ENCODE measurements at regions not wholly inside any gene's neighbourhood (a gene's known extent, or its start where the extent isn't known, plus 50 kb on each side); places are given as distances from the start of the nearest gene placed in this dataset.

DNA sequence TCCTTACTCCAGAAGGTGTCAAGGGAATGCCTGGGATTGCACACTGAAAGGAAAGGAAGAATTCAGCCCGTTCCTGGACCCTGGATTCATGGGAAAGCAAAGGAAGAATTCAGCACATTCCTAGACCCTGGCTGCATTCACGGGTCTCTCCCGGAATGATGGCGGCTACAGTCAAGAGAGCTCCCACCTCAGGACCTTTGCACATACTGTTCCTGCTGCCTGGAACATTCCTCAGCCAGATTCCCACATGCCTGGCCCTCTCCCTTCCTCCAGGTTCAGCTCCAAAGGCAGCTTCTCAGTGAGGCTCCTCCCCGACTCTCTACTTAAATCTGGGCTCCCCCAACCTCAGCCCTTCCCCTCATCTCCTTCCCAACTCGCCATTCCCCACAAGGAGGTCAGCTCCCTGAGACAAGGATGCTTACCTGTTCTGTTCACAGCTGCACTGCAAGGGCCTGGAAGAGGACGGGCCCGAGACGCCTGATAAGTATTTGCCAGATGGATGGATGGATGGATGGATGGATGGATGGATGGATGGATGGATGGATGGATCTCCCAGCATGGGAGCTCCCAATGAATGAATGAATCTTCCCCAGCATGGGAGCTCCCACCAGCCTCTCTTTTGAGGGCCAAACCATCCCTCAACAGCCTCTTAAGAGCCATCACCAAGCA lies 77.4 kb downstream of the NCOR2 start:
- no peak for DNase-seq (ENCODE audit: low read depth in 2 of 3, low spot score in 1 of 3)

DNA sequence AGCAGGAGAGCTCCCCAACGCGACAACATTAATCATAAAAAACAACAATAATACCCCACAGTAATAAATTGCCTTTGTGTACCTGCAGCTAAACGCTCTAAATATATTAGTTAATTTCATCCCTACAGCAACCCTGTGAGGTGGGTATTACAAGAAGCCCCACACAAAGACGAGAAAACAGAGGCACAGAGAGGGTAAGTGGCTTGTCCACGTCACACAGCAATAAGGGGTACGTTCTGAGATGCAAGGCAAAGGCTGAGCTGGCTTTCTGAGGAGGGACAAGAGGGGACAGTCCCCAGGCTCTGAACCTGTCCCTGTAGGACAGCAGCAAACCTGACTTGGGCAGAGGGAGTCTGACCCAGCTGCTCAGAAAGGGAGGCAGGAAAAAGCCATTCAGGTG lies 78.2 kb downstream of the NCOR2 start:
- DNase-seq (ENCODE audit: low read depth in 2 of 3, low spot score in 1 of 3): no peak

DNA sequence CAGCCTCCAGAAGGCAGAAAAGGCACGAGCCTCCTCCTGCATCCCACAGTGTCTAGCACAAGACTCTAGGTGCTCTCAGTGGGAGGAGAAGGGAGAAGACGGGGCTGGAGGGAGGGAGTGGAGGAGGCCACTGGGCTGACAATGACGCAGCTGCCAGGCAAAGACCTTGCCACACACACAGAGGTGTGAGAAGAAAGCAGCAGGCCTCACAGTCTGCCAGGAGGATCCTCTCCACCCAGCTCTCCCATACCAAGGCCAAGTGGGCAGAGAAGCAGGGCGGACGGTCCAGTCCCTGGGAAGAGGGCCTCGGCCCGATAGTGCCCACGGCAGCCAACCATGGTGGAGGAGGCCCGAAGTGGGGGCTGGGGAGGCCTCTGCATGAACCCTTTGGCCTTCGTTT lies 78.9 kb downstream of the NCOR2 start:
- DNase-seq (ENCODE audit: low read depth in 2 of 3, low spot score in 1 of 3): no peak

GRCh38 chr12:124487834-124488165 lies 79.6 kb downstream of the NCOR2 start:
- no peak for DNase-seq (ENCODE audit: low read depth in 2 of 3, low spot score in 1 of 3)

DNA sequence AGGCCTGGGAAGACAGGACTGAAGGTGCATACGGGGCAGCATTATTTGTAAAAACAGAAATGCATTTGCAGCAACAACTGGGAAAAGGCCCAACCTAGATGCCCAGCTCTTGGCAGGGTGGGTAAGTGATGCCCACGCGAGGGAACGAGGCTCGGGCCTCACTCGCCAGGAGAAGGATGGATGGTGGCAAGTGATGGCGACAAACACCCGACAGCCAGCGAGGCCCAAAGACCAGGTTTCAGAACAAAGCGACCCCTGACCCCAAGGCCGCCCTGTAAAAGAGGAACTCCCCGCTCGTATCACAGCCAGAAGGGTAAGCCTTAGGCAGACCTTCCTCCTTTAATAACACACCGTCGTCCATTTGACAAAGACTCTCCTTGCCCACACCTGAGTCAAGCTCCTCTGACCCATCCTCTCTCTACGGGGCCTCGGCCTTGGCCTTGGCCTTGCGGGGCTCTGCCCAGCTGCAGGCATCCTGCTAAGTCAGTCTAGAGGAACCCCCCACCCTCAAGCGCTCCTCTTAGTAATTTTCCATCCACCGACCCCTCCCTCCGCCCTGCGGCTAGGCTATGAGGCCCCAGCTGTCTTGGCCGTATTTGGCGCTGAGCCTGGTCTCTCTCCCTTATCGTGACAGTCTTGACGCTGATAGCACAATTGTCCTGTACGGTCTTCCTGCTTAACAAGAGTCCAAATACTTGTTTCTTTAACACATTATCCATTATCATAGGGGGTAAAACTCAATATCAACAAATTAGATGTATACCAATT lies 80.2 kb downstream of the NCOR2 start:
- no peak for DNase-seq (ENCODE audit: low read depth in 2 of 3, low spot score in 1 of 3)

GRCh38 chr12:124486346-124486963 lies 81.0 kb downstream of the NCOR2 start:
- DNase-seq (ENCODE audit: low read depth in 2 of 3, low spot score in 1 of 3): no peak

- no peak for DNase-seq (ENCODE audit: low read depth in 2 of 3, low spot score in 1 of 3)
Observed at GRCh38 chr12:124485371-124485770, 82.0 kb downstream of the NCOR2 start.

- no peak for DNase-seq (ENCODE audit: low read depth in 2 of 3, low spot score in 1 of 3)
Observed at GRCh38 chr12:124484526-124484953, 82.9 kb downstream of the NCOR2 start.

- no peak for DNase-seq (ENCODE audit: low read depth in 2 of 3, low spot score in 1 of 3)
Observed at GRCh38 chr12:124484067-124484466, 83.3 kb downstream of the NCOR2 start.

DNA sequence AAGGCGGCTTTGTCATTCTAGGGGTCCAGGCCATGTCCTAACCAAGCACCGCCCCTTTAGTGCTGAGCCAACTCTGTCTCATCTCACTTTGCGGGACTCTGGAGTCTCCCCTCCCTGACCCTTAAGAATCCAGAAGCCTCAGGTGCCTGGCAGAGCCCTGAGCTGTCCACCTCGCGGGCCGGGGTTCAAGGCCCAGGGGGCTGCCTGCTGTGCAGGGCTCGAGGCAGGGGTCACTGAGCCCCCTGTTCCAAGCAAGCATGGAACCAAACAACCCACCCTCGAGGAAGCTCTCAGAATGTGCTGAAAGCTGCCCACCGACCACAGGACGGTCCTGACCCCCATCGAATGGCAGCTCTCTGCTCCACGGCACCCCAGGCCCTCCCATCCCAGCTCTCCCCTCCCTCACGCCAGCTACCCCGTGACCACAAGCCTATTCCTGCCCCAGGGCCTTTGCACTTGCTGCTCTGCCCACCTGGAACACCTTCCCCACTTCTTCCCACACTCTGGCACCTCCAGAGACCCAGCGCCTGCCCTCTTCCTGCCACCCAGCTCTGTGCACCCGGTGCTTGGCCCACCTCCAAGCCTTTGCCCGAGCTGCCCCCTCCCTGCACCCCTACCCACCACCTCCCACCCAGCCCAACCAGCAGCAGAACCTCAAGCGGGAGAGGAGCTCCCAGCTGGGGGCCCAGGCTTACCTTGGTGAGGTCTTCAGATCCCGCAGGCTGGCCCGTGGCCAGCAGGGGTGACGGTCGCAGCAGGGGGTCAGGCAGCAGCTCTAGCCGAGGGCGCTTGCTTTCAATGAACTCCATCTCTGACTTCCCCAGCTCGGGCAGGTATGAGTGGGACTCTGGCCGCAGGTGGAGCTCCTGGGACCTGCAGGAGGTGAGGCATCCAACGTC lies 84.3 kb downstream of the NCOR2 start:
- no peak for DNase-seq (ENCODE audit: low read depth in 2 of 3, low spot score in 1 of 3)

- no peak for DNase-seq (ENCODE audit: low read depth in 2 of 3, low spot score in 1 of 3)
Observed at GRCh38 chr12:124482567-124482893, 84.9 kb downstream of the NCOR2 start.

DNA sequence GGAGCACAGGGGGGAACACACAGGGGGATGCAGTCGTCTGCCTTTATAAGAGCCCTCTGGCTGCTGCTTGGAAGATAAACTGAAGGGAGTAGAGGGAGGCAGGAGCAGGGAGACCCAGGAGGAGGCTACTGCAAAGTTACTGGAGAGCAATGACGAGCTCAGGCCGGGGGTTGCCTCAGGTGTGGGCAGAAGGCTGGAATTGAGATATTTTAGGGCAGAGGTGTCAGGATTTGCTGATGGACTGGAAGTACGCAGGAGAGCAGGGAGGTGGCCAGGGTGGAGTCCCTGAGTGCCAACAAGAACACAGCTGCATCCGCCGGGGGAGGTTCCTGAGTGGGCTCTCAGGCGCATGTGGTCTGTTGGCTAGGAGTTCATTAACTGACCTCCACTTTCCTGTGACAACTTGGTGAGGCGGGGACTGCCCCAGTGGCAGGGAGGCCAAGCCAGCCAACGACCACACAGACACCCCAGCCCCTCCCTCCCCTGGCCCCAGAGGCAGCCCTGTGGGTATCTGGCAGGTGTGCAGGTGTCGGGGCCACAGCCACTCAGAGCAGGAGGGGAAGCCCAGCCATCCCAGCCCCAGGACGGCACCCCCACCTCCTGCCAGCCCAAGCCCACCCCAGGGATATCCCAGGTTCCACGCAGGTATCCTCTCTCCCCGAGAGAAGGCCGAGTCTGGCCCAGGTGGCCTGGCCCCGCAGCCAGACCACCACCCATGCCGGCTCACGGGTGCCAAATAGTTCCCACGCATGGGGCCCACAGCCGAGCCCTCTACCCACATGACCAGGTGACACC lies 85.4 kb downstream of the NCOR2 start:
- DNase-seq (ENCODE audit: low read depth in 2 of 3, low spot score in 1 of 3): no peak

GRCh38 chr12:124481257-124481750 lies 86.1 kb downstream of the NCOR2 start:
- no peak for DNase-seq (ENCODE audit: low read depth in 2 of 3, low spot score in 1 of 3)

- peak; percentile 26 to 46 (median 44) for DNase-seq (ENCODE audit: low read depth in 2 of 3, low spot score in 1 of 3)
Observed at GRCh38 chr12:124480469-124481256, 86.7 kb downstream of the NCOR2 start.

DNA sequence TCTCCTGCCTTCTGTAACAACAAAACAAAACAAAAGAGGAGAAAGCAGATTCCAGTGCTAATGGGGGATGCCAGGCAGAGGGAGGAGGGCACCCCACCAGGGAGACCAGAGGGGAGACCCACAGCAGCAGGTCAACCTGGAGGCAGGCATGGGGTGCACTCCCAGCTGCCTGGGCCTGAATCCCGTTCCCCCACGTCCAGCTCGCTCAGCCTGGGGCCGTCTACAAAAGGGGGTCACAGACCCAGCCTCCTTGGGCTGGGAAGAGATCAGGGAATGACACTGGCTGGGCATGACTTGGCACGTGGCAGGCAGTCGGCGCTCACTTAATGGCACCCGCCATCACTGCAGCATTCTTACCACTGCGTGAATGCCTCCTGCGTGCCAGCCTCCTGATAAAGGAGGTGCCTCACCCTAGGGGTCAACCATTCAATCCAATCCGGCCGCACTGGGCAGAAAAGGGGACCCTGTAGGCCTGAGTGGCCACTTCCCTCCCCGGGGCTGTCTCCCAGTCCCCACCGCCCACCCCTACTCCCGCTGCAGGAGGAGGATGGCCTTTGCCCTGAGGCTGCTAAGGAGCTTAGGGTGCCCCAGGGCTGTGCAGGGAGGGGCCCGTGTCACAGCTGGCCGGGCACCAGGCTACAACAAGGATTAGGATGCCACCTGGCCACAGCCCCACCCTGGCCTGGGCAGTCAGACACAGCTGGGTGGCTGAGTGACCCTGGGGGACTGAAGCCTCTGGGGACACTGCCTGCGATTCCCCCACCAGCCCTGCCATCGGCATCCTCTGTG lies 87.5 kb downstream of the NCOR2 start:
- DNase-seq (ENCODE audit: low read depth in 2 of 3, low spot score in 1 of 3): no peak

DNA sequence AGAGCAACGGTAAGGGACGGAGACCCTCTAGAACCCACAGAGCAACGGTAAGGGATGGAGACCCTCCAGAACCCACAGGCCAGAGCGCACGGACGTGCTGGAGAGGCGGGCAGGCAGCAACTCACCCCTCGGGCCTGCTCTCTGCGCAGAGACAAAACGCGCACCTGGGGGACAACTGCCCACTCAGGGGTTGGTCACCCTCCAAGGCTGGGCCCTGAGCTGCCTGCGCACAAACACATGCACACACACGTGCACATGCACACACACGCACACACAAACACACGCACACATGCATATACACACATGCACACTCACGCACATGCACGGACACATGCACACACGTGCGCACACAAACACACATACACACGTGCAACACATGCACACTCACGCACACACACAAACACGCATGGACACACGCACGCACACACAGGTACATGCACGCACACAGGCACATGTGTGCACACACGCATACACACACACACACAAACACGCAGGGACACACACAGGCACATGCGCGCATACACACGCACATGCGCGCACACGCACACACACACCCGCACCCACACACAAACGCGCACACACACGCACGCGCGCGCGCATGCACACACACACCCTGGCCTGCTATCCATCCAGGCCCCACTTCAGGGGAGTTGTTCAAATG lies 88.3 kb downstream of the NCOR2 start:
- DNase-seq (ENCODE audit: low read depth in 2 of 3, low spot score in 1 of 3): no peak

GRCh38 chr12:124478416-124478815 lies 89.0 kb downstream of the NCOR2 start:
- DNase-seq (ENCODE audit: low read depth in 2 of 3, low spot score in 1 of 3): no peak

DNA sequence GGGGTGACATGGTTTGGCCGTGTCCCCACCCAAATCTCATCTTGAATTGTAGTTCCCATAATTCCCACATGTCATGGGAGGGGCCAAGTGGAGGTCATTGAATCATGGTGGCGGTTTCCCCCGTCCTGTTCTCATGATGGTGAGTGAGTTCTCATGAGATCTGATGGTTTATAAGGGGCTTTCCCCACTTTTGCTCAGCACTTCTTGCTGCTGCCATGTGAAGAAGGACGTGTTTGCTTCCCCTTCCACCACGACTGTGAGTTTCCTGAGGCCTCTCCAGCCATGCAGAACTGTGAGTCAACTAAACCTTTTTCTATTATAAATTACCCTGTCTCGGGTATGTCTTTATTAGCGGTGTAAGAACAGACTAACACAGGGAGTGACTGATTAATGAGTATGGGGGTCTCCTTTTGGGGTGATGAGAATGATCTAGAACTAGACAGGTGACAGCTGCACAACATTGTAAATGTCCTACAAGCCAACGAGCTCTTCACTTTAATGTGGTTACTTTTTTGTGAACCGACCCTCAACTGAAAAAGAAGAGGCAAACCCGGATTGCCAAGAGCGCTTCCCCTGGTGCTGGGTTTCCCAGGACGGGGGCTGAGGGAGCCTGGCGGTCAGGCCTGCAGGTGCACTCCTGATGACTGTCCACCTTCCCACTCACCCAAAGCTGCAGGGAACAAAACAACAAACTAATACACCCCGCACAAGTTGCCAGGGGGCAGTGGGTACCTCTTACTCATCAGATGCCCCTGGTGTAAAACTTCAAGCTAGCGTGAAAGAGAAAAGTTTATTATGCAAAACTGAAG lies 90.1 kb downstream of the NCOR2 start:
- DNase-seq (ENCODE audit: low read depth in 2 of 3, low spot score in 1 of 3): no peak
